ENCODE measurements at regions not wholly inside any gene's neighbourhood (a gene's known extent, or its start where the extent isn't known, plus 50 kb on each side); places are given as distances from the start of the nearest gene placed in this dataset.

DNA sequence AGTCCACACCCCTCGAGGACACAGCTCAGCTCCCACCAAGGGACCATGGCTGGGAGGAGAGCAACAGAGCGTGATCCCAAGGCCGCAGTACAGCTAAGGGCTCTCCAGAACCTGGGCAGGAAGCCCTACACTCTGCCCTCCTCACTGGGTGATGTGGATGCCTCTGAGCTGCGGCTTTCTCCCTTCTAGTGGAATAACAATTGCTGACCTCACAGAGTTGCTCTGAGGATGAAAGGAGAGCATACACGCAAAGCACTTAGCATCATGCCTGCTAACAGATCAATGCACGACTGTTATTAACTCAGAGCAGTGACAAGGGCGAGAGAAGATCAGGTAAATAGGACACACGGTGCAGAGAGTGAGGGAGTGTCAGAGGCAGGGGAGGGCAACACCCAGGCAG, 74.2 kb downstream of the ZFP36L2 start:
- Histone ChIP-seq H2AFZ (no peak overlapping the region), H3K36me3 (ENCODE audit: control insufficient read depth, insufficient read depth, low read length) (no peaks in the 10 kb centered on the region), H3K4me1 (peaks cover 6% of the 10 kb centered on the region), H3K4me2 (ENCODE audit: low read length) (no peak overlapping the region), H3K9me3 (ENCODE audit: control insufficient read depth, low read length) (no peaks in the 10 kb centered on the region), H3K27me3 (ENCODE audit: control insufficient read depth, insufficient read depth, low read length) (no peaks in the 10 kb centered on the region), H3K4me3 (ENCODE audit: low read depth, low read length) (no peak overlapping the region), H3K9ac (no peak overlapping the region), H3K79me2 (no peaks in the 10 kb centered on the region), H3K27ac (no peak overlapping the region)
- TF ChIP-seq, protein P1, sequence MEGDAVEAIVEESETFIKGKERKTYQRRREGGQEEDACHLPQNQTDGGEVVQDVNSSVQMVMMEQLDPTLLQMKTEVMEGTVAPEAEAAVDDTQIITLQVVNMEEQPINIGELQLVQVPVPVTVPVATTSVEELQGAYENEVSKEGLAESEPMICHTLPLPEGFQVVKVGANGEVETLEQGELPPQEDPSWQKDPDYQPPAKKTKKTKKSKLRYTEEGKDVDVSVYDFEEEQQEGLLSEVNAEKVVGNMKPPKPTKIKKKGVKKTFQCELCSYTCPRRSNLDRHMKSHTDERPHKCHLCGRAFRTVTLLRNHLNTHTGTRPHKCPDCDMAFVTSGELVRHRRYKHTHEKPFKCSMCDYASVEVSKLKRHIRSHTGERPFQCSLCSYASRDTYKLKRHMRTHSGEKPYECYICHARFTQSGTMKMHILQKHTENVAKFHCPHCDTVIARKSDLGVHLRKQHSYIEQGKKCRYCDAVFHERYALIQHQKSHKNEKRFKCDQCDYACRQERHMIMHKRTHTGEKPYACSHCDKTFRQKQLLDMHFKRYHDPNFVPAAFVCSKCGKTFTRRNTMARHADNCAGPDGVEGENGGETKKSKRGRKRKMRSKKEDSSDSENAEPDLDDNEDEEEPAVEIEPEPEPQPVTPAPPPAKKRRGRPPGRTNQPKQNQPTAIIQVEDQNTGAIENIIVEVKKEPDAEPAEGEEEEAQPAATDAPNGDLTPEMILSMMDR (IDR thresholded peaks at IDR 0.05) = no peak

DNA sequence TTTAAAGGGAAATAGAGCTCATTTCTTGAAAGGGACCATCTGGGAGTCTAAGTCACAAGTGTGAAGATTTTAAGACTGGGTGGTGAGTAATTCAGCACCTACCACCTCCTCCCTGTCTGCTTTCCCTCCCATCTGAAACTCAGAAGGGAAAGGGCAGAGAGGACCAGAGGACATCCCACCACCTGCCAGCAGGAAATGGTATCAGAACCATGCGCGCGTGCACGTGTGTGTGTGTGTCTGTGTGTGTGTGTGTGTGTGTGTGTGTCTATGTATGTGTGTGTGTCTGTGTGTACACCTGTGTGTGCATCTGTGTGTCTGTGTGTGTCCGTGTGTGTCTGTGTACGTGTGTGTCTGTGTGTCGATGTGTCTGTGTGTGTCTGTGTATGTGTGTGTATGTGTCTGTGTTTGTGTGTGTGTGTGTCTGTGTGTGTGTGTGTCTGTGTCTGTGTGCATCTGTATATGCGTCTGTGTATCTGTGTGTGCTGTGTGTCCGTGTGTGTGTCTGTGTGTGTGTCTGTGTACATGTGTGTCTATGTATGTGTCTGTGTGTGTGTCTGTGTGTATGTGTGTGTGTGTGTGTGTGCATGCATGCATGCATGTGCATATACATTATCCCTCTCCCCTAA, 76.8 kb downstream of the ZFP36L2 start:
- H3K9ac ChIP-seq = no peak overlapping the region

DNA sequence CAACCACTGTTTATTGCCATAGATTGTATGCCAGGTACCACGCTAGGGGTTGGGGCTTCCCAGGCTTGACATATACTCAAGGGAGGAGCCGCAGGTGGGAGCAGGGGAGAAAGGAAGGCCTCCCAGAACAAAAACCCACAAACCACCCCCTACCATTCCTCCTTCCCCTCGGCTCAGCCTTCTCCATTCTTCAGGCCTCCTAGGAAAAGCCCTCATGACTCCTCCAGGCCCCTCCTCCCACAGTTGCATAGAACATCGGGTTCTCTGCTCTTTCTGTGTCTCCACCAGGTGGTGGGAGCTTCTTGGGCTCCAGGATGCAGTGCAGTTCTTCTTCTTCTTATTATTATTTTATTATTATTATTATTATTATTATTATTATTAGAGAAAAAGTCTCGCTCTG, 80.3 kb downstream of the ZFP36L2 start:
- Histone ChIP-seq H3K9ac (no peak overlapping the region), H3K4me2 (ENCODE audit: low read length) (no peak overlapping the region), H3K27ac (no peak overlapping the region), H3K9me3 (ENCODE audit: control insufficient read depth, low read length) (no peaks in the 10 kb centered on the region), H3K4me3 (ENCODE audit: low read depth, low read length) (no peak overlapping the region), H3K27me3 (ENCODE audit: control insufficient read depth, insufficient read depth, low read length) (no peaks in the 10 kb centered on the region), H3K79me2 (no peaks in the 10 kb centered on the region), H3K4me1 (no peaks in the 10 kb centered on the region), H3K36me3 (ENCODE audit: control insufficient read depth, insufficient read depth, low read length) (no peaks in the 10 kb centered on the region), H2AFZ (no peak overlapping the region)
- TF ChIP-seq, protein P1 (IDR thresholded peaks at IDR 0.05) = no peak

More for the DNA sequence above, 76.8 kb downstream of the ZFP36L2 start:
- H3K4me3 ChIP-seq (ENCODE audit: low read depth, low read length) = no peak overlapping the region
- TF ChIP-seq, protein P1 (IDR thresholded peaks at IDR 0.05) = no peak
- H3K79me2 ChIP-seq = no peaks in the 10 kb centered on the region
- H3K9me3 ChIP-seq (ENCODE audit: control insufficient read depth, low read length) = no peaks in the 10 kb centered on the region
- H3K27ac ChIP-seq = no peak overlapping the region
- H3K36me3 ChIP-seq (ENCODE audit: control insufficient read depth, insufficient read depth, low read length) = no peaks in the 10 kb centered on the region
- no peaks in the 10 kb centered on the region for H3K27me3 ChIP-seq (ENCODE audit: control insufficient read depth, insufficient read depth, low read length)
- H3K4me1 ChIP-seq = peaks cover 6% of the 10 kb centered on the region
- H2AFZ ChIP-seq = no peak overlapping the region
- H3K4me2 ChIP-seq (ENCODE audit: low read length) = no peak overlapping the region

DNA sequence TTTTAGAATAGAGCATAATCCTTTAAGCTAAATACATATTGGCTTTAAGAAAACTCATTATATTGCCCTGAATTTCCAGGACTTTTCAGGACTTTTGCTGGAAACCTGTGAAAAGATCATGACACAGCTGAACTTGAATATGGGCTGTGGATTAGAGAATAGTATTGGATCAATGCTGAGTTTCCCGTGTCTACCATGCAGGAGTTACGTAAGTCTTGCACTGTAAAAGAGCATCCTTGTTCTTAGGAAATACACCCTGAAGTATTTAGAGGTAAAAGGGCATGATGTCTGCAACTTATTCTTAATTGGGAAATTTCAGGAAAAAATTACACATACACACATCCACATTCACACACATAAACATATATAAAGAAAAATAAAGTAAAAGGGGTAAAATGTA, 82.1 kb downstream of the ZFP36L2 start:
- Histone ChIP-seq H3K79me2 (no peaks in the 10 kb centered on the region), H3K9ac (no peak overlapping the region), H3K9me3 (ENCODE audit: control insufficient read depth, low read length) (no peaks in the 10 kb centered on the region), H2AFZ (no peak overlapping the region), H3K4me1 (no peaks in the 10 kb centered on the region), H3K4me3 (ENCODE audit: low read depth, low read length) (no peak overlapping the region), H3K36me3 (ENCODE audit: control insufficient read depth, insufficient read depth, low read length) (no peaks in the 10 kb centered on the region), H3K27me3 (ENCODE audit: control insufficient read depth, insufficient read depth, low read length) (no peaks in the 10 kb centered on the region), H3K4me2 (ENCODE audit: low read length) (no peak overlapping the region), H3K27ac (no peak overlapping the region)
- TF ChIP-seq, protein P1 (IDR thresholded peaks at IDR 0.05) = no peak

DNA sequence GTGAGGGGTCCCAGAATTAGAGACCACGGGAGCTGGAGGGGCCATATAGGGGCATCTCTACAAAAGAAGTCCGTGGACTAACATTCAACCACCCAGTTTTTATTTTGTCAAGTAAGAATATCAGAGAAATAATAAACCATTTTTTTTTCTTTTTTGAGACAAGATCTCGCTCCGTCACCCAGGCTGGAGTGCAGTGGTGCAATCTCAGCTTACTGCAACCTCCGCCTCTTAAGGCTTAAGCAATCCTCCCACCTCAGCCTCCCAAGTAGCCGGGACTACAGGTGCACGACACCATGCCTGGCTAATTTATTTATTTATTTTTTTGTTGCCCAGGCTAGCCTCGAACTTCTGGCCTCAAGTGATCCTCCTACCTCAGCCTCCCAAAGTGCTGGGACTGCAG, 82.7 kb downstream of the ZFP36L2 start:
- Histone ChIP-seq H3K79me2 (no peaks in the 10 kb centered on the region), H3K9ac (no peak overlapping the region), H3K27ac (no peak overlapping the region), H3K4me2 (ENCODE audit: low read length) (no peak overlapping the region), H3K4me3 (ENCODE audit: low read depth, low read length) (no peak overlapping the region), H3K36me3 (ENCODE audit: control insufficient read depth, insufficient read depth, low read length) (no peaks in the 10 kb centered on the region), H2AFZ (no peak overlapping the region), H3K27me3 (ENCODE audit: control insufficient read depth, insufficient read depth, low read length) (no peaks in the 10 kb centered on the region), H3K4me1 (no peaks in the 10 kb centered on the region), H3K9me3 (ENCODE audit: control insufficient read depth, low read length) (no peaks in the 10 kb centered on the region)
- TF ChIP-seq, protein P1 (IDR thresholded peaks at IDR 0.05) = no peak

Data from parathyroid adenoma (tissue), 2 donors.